ENCODE measurements at regions not wholly inside any gene's neighbourhood (a gene's known extent, or its start where the extent isn't known, plus 50 kb on each side); places are given as distances from the start of the nearest gene placed in this dataset.

- TF ChIP-seq CTCF (IDR thresholded peaks at IDR 0.05): no peak
- TF ChIP-seq POLR2A (IDR thresholded peaks at IDR 0.05): no peak
These were observed 200.9 kb upstream of the FSIP2 start for GRCh38 chr2:185537689-185538088.

Data from body of pancreas (tissue), 4 donors.